MM.1S (cell line): ENCODE measurements at regions not wholly inside any gene's neighbourhood (a gene's known extent, or its start where the extent isn't known, plus 50 kb on each side); places are given as distances from the start of the nearest gene placed in this dataset.

Experiments
- DNase-seq: peaks from one replicate; pipeline ENCODE4 v3.0.0-alpha.2; 2015
- H2AFZ ChIP-seq: fragments of 300-600 bp; sonication (generic); 2 replicates; pipeline ENCODE4 v1.6.0; 2016; ENCODE audit warnings: antibody characterized with exemption, low read length
- H3F3A ChIP-seq: fragments of 300-600 bp; sonication (generic); 2 replicates; pipeline ENCODE4 v1.6.1; 2016; ENCODE audit warnings: mild to moderate bottlenecking, antibody characterized with exemption, low read length, moderate library complexity, mixed read lengths; ENCODE audit not compliant: insufficient read depth
- H3K27ac ChIP-seq: fragments of 300-600 bp; sonication (generic); 2 replicates; pipeline ENCODE4 v1.5.1; 2016; ENCODE audit warnings: mild to moderate bottlenecking, low read length
- H3K27me3 ChIP-seq: fragments of 300-600 bp; sonication (generic); replicated peaks from 2 replicates; pipeline ENCODE4 v1.6.0; 2016; ENCODE audit warnings: low read length; ENCODE audit not compliant: insufficient read depth
- H3K36me3 ChIP-seq: fragments of 300-600 bp; sonication (generic); replicated peaks from 2 replicates; pipeline ENCODE4 v1.6.1; 2016; ENCODE audit warnings: mild to moderate bottlenecking, low read length, mixed read lengths; ENCODE audit not compliant: insufficient read depth
- H3K4me1 ChIP-seq: fragments of 300-600 bp; sonication (generic); 2 replicates; pipeline ENCODE4 v1.6.1; 2016; ENCODE audit warnings: low read length, mixed read lengths
- H3K4me2 ChIP-seq: fragments of 300-600 bp; sonication (generic); 2 replicates; pipeline ENCODE4 v1.6.0; 2016; ENCODE audit warnings: low read depth, low read length
- H3K4me3 ChIP-seq: fragments of 300-600 bp; sonication (generic); 2 replicates; pipeline ENCODE4 v1.5.1; 2016; ENCODE audit warnings: low read length, mixed read lengths
- H3K79me2 ChIP-seq: fragments of 300-600 bp; sonication (generic); 2 replicates; pipeline ENCODE4 v1.6.1; 2016; ENCODE audit warnings: mixed run types, low read length, mixed read lengths
- H3K9ac ChIP-seq: fragments of 300-600 bp; sonication (generic); 2 replicates; pipeline ENCODE4 v1.6.1; 2016; ENCODE audit warnings: low read length, mixed read lengths
- H3K9me2 ChIP-seq: fragments of 300-600 bp; sonication (generic); replicated peaks from 2 replicates; pipeline ENCODE4 v1.6.1; 2016; ENCODE audit warnings: mild to moderate bottlenecking, low read length, mixed read lengths; ENCODE audit not compliant: insufficient read depth
- H3K9me3 ChIP-seq: fragments of 300-600 bp; sonication (generic); replicated peaks from 2 replicates; pipeline ENCODE4 v1.6.1; 2016; ENCODE audit warnings: mild to moderate bottlenecking, low read length, mixed read lengths; ENCODE audit not compliant: insufficient read depth
- H4K20me1 ChIP-seq: fragments of 300-600 bp; sonication (generic); 2 replicates; pipeline ENCODE4 v1.6.1; 2016; ENCODE audit warnings: mild to moderate bottlenecking, low read length, moderate library complexity, mixed read lengths; ENCODE audit not compliant: insufficient read depth
- CTCF ChIP-seq: fragments of 300-600 bp; sonication (generic); IDR thresholded peaks from 2 replicates; pipeline ENCODE4 v1.5.1; 2016; ENCODE audit warnings: antibody characterized with exemption, low read length, mixed read lengths
- EZH2 ChIP-seq: fragments of 300-600 bp; sonication (generic); optimal IDR thresholded peaks from 2 replicates; pipeline ENCODE3; 2017; ENCODE audit warnings: low read depth, mild to moderate bottlenecking, antibody characterized with exemption, low read length, mixed read lengths
- EZH2phosphoT487 ChIP-seq: fragments of 300-600 bp; sonication (generic); IDR thresholded peaks from 2 replicates; pipeline ENCODE4 v1.6.1; 2018; ENCODE audit warnings: antibody characterized with exemption, low read length

GRCh38 chr1:184162281-184162680 is 110.8 kb downstream of the TSEN15 start:
- no peaks in the 10 kb centered on the region for H3K36me3 ChIP-seq
- H3F3A ChIP-seq: no peaks in the 10 kb centered on the region
- no peak overlapping the region for H3K4me3 ChIP-seq
- H3K4me2 ChIP-seq: no peak overlapping the region
- no peaks in the 10 kb centered on the region for H3K27me3 ChIP-seq
- no peak for DNase-seq
- H4K20me1 ChIP-seq: no peaks in the 10 kb centered on the region
- H3K9me3 ChIP-seq: no peaks in the 10 kb centered on the region
- H3K9me2 ChIP-seq: no peaks in the 10 kb centered on the region
- H3K27ac ChIP-seq: no peak overlapping the region
- H2AFZ ChIP-seq: no peak overlapping the region
- TF ChIP-seq CTCF (no peak), EZH2phosphoT487 (no peak), EZH2 (no peak)
- H3K4me1 ChIP-seq: peaks cover 13% of the 10 kb centered on the region
- H3K9ac ChIP-seq: no peak overlapping the region
- no peaks in the 10 kb centered on the region for H3K79me2 ChIP-seq

DNA sequence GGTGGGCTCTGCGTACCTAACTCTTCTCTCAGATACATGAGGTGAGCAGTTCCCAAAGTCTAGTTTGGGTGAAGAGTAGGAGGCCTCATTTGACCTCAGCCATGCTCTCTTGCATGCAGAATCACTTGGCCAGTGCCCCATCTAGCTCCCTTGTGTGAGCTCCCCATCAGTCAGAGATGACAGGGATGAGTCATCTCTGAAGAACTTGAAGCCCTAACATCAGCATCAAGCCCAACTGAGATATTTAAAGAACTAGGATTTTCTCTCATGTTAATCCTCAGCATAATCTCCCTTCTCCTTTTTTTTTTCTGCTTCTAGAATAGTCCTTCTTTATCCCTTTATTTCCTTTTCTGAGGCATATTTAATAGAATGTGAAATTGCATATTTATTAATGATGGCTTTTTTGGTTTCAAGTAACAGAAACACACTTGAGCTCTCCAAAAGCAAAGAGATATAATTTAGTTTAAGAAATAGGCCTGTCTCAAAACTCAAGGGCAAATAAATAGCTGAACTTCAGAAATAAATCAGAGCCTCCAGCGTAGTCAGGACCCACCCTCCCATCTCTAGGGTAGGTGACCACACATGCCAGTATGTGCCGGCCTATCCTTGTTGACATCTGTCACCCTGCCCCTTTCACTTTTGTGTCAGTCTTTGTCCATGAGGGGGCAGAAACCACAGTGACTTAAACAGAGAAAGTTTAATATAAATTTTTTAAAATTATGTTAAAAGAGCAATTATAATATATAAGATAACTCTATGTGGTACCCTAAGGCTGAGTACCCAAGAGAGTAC is 112.3 kb downstream of the TSEN15 start:
- Histone ChIP-seq H3K9ac (no peak overlapping the region), H3K79me2 (no peaks in the 10 kb centered on the region), H3K4me1 (peaks cover 13% of the 10 kb centered on the region), H3K9me3 (no peaks in the 10 kb centered on the region), H4K20me1 (no peaks in the 10 kb centered on the region), H2AFZ (no peak overlapping the region), H3K36me3 (no peaks in the 10 kb centered on the region), H3K4me3 (no peak overlapping the region), H3K27me3 (no peaks in the 10 kb centered on the region), H3K4me2 (no peak overlapping the region), H3F3A (no peaks in the 10 kb centered on the region), H3K9me2 (no peaks in the 10 kb centered on the region), H3K27ac (no peak overlapping the region)
- peak; percentile 24 for DNase-seq
- no peak for TF ChIP-seq CTCF
- no peak for TF ChIP-seq EZH2
- no peak for TF ChIP-seq EZH2phosphoT487

GRCh38 chr1:184164536-184164935 is 113.0 kb downstream of the TSEN15 start:
- no peaks in the 10 kb centered on the region for H3K9me2 ChIP-seq
- no peaks in the 10 kb centered on the region for H3F3A ChIP-seq
- no peak overlapping the region for H3K4me3 ChIP-seq
- H4K20me1 ChIP-seq: no peaks in the 10 kb centered on the region
- H3K27ac ChIP-seq: no peak overlapping the region
- no peak for DNase-seq
- H3K9me3 ChIP-seq: no peaks in the 10 kb centered on the region
- H3K4me1 ChIP-seq: peaks cover 13% of the 10 kb centered on the region
- H3K9ac ChIP-seq: no peak overlapping the region
- H3K27me3 ChIP-seq: no peaks in the 10 kb centered on the region
- H3K36me3 ChIP-seq: no peaks in the 10 kb centered on the region
- H3K4me2 ChIP-seq: no peak overlapping the region
- TF ChIP-seq CTCF: no peak
- TF ChIP-seq EZH2: no peak
- TF ChIP-seq EZH2phosphoT487: no peak
- no peak overlapping the region for H2AFZ ChIP-seq
- H3K79me2 ChIP-seq: no peaks in the 10 kb centered on the region
